ENCODE measurements at regions not wholly inside any gene's neighbourhood (a gene's known extent, or its start where the extent isn't known, plus 50 kb on each side); places are given as distances from the start of the nearest gene placed in this dataset.
A peak's percentile ranks its signal among the peaks of the same experiment; 100 is the strongest.
"Not testable (repeated sequence)": the region's sequence is repeated elsewhere in the genome, so short reads cannot be mapped to it uniquely, and the experiment has no call there.

GRCh38 chr17:20851591-20852238 lies 191.1 kb downstream of the USP22 start:
- not testable (repeated sequence) for DNase-seq

- DNase-seq = peak; percentile 48
These were observed 190.4 kb downstream of the USP22 start for GRCh38 chr17:20852239-20852989.

- DNase-seq = no peak
These were observed 189.8 kb downstream of the USP22 start for GRCh38 chr17:20852990-20853370.

GRCh38 chr17:20855910-20856470 lies 186.8 kb downstream of the USP22 start:
- DNase-seq = not testable (repeated sequence)

GRCh38 chr17:20866444-20867209 lies 176.2 kb downstream of the USP22 start:
- DNase-seq = not testable (repeated sequence)

- DNase-seq = peak; percentile 73
These were observed 175.3 kb downstream of the USP22 start for GRCh38 chr17:20867436-20867937.

GRCh38 chr17:20867938-20868661 lies 174.7 kb downstream of the USP22 start:
- not testable (repeated sequence) for DNase-seq

GRCh38 chr17:20868662-20869007 lies 174.2 kb downstream of the USP22 start:
- DNase-seq = not testable (repeated sequence)

- not testable (repeated sequence) for DNase-seq
These were observed 169.6 kb downstream of the USP22 start for GRCh38 chr17:20873173-20873572.

- DNase-seq = not testable (repeated sequence)
These were observed 169.0 kb downstream of the USP22 start for GRCh38 chr17:20873688-20874328.

- not testable (repeated sequence) for DNase-seq
These were observed 165.4 kb downstream of the USP22 start for GRCh38 chr17:20877384-20877783.

- no peak for DNase-seq
These were observed 152.5 kb downstream of the USP22 start for GRCh38 chr17:20890338-20890737.

- not testable (repeated sequence) for DNase-seq
These were observed 147.4 kb downstream of the USP22 start for GRCh38 chr17:20895426-20895825.

- DNase-seq = peak; percentile 23
These were observed 146.6 kb downstream of the USP22 start for GRCh38 chr17:20896153-20896649.

GRCh38 chr17:20898726-20899125 lies 144.1 kb downstream of the USP22 start:
- DNase-seq = not testable (repeated sequence)

- DNase-seq = not testable (repeated sequence)
These were observed 140.3 kb downstream of the USP22 start for GRCh38 chr17:20902496-20902895.

GRCh38 chr17:20903549-20903948 lies 139.3 kb downstream of the USP22 start:
- peak; percentile 11 for DNase-seq

- DNase-seq = peak; percentile 89
These were observed 134.2 kb downstream of the USP22 start for GRCh38 chr17:20908313-20909267.

- DNase-seq = no peak
These were observed 128.2 kb downstream of the USP22 start for GRCh38 chr17:20914658-20915057.

- no peak for DNase-seq
These were observed 126.4 kb downstream of the USP22 start for GRCh38 chr17:20916383-20916782.
